A549 (cell line): ENCODE measurements at regions not wholly inside any gene's neighbourhood (a gene's known extent, or its start where the extent isn't known, plus 50 kb on each side); places are given as distances from the start of the nearest gene placed in this dataset.

Experiments used
- CHD2 ChIP-seq: fragments of 150-350 bp; IDR thresholded peaks from 2 replicates; pipeline ENCODE4 v1.6.1; 2014; ENCODE audit warnings: low read length; ENCODE audit not compliant: partially characterized antibody
- CTCF ChIP-seq: fragments of >200 bp; sonication (Bioruptor Twin); formaldehyde crosslinking; IDR thresholded peaks from 3 replicates; pipeline ENCODE4 v1.5.1; 2016

GRCh38 chr6:14569394-14569793 is 451.8 kb downstream of the CD83 start:
- no peak for TF ChIP-seq CHD2
- TF ChIP-seq CTCF, result no peak
